HG03521 (cell line): ENCODE measurements at regions not wholly inside any gene's neighbourhood (a gene's known extent, or its start where the extent isn't known, plus 50 kb on each side); places are given as distances from the start of the nearest gene placed in this dataset.
"Not testable (repeated sequence)": the region's sequence is repeated elsewhere in the genome, so short reads cannot be mapped to it uniquely, and the experiment has no call there.

Experiments used
- ATAC-seq: cut with Tn5 transposase; IDR thresholded peaks from one replicate; pipeline ENCODE4 v1.9.1; 2021; ENCODE audit warnings: mild to moderate bottlenecking, moderate library complexity; ENCODE audit not compliant: unreplicated experiment

DNA sequence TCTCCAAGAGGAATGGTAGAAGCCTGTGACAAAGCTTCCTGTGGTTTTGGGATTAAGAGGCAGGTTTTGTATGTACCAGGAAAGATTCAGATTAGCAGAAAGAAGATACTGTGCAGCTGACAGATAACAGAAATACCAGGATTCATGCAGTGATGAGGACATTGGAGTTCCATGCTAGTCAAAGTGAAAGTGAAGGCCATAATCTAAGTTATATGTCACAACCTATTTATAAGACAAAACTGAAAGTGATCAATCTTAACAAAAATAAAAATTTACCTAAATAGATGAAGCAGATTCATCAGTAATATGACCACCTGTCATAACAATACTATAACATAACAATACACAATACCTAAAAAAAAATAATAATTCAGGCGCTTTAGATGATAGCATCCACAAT is 1305.2 kb upstream of the PCDH9 start:
- no peak for ATAC-seq

DNA sequence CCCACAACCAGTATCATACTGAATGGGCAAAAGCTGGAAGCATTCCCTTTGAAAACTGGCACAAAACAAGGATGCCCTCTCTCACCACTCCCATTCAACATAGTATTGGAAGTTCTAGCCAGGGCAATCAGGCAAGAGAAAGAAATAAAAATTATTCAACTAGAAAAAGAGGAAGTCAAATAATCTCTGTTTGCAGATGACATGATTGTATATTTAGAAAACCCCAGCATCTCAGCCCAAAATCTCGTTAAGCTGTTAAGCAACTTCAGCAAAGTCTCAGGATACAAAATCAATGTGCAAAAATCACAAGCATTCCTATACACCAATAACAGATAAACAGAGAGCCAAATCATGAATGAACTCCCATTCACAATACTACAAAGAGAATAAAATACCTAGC is 1297.0 kb upstream of the PCDH9 start:
- not testable (repeated sequence) for ATAC-seq

DNA sequence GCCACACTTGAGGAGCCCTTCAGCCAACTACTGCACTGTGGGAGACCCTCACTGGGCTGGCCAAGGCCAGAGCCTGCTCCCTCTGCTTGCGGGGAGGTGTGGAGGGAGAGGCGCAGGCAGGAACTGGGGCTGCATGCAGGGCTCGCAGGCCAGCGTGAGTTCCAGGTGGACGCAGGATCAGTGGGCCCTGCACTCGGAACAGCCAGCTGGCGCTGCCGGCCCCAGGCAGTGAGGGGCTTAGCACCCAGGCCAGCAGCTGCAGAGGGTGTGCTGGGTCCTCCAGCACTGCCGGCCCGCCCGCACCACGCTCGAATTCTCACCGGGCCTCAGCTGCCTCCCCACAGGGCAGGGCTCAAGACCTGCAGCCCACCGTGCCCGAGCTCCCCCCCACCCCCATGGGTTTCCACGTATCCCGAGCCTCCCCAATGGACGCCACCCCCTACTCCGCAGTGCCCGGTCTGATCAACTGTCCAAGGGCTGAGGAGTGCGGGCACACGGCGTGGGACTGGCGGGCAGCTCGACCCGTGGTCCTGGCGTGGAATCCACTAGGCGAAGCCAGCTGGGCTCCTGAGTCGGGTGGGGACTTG is 1293.8 kb upstream of the PCDH9 start:
- ATAC-seq, result no peak

DNA sequence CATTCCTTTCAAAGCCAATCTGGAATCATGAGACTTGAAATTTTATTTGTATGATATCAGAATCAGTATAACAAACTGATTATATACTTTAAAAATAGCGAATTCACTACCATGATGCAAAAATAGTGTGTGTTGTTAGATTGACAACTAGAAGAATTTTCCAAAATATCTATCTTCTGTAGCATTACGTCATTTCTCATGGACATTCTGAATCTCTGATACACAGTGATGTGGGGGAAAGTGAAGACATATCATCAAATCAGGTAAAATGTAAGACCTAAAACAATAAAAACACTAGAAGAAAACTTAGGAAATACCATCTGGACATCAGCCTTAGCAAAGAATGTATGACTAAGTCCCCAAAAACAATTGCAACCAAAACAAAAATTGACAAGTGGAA is 1292.0 kb upstream of the PCDH9 start:
- no peak for ATAC-seq

DNA sequence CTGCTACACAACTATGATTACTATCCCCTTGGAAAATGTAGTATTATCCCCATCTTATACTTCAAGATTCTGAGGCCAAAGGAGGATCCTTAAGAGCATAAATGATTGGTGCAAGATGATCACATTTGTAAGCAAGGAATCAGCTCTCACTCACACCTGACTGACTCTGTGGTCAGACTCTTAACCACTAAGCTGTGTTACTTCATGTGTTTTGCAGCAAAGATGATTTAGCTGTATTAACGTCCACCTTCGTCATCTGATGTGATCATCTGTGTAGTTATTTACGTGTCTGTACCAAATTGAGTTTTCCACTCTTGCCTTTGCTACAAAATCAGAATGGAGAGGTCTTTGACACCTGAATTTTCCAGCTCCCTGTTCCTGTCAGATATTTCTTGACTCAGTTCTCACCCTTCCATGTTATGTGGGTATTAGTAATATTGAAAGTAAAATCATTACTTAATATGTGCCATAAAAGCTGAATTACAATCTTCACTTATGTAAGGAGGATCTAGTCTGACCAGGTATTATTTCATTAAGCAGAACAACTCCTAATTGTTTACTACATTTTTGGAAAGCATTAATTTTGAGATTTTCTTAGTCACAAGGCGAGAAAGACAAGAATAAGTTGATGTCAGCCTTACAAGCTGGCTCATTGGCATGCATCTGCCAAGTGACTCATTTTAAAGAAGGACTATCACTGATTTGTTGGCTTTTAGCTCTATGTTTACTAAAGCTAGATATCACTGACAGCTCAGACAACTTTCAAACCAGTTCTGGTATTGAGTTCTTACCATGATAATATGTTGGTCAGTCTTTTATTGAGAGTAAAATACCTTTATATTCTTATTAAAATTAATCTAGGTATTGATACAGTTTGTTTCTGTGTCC is 1279.8 kb upstream of the PCDH9 start:
- no peak for ATAC-seq

DNA sequence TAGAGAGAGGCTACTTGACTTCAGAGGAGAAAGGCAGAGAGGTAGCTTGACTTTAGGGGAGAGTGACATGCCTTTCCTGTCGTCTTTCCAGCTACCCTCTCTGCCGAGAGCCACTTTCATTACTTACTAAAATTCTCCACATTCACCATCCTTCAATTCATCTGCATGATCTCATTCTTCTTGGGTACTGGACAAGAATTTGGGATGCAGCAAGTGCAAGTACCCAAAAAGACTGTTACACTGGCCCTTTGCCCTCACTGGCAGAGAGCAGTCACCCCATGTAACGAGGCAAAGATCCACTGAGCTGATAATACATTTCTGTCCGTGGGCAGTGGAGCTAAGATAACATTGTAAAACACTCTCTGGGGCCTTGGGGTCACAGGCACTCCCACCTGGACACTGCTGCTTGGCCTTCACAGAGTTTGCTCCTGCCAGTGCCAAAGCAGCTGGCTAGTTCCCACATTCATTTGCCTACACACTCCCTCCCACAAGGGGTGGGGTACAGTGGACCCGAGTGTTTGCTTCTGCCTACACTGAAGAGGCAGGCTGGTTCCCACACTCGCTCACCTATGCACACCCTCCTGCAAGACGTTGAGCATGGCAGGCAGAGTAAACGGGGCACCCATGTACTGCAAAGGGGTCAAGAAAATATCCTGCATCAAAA is 1276.9 kb upstream of the PCDH9 start:
- no peak for ATAC-seq

DNA sequence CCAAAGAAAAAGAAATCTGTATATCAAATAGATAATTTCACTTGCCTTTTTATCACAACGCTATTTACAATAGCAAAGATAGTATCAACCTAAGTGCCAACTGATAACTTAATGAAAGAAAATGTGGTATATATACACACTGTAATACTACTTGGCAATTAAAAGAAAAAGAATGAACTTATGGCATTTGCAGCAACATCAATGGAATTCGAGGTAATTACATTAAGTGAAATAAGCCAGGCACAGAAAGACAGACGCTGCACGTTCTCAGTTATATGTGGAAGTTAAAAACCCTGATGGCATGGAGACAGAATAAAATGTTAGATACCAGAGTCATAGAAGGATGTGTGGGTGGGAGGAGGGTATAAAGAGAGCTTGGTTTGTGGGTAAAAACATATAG is 1260.5 kb upstream of the PCDH9 start:
- no peak for ATAC-seq

DNA sequence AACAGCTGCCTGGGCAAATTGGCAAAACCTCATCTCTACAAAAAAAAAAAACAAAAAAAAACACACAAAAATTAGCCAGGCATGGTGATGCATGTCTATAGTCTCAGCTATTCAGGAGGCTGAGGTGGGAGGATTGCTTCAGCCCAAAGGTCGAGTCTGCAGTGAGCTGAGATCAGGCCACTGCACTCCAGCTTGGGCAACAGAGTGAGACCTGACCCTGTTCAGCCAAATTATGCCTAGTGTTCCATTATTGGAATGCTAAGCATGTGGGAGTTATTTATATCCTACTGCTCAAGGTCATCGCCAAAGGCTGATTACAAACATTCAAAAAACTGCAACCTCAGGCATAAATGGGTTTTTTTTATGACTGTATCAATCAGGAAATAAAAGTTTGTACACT is 1251.0 kb upstream of the PCDH9 start:
- ATAC-seq, result no peak

DNA sequence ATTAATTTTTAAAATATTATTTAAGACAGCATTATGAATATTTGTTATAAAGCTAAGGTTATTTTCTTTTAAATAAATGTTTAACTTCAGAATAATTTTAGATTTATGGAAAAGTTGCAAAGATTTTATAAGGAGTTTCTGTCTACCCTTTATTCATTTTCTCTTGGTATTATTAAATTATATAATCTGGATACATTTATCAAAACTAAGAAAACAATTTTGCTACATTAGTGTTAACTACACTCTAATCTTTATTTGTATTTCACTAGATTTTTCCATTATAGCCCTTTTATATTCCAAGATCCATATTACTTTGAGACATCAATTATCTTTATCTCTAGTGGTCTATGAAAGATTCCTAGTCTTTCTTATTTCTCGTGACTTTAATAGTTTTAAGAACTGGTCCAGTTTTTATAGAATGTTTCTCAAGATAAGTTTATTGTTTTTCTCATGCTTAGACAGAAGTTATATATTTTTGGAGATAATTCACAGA is 1243.7 kb upstream of the PCDH9 start:
- ATAC-seq, result no peak

DNA sequence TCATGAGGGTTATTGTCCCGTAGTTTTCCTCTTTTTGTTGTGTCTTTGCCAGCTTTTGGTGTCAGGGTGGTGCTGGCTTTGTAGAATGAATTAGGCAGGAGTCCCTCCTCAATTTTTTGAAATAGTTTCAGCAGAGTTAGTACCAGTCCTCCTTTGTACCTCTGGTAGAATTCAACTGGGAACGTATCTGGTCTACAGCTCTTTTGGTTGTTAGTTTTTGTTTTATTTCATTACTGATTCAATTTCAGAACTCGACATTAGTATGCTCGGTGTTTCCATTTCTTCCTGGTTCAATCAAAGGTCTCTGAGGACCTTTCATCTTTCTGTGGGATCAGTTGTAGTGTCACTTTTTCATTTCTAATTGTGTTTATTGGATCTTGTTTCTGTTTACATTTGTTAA is 1237.0 kb upstream of the PCDH9 start:
- ATAC-seq, result no peak

DNA sequence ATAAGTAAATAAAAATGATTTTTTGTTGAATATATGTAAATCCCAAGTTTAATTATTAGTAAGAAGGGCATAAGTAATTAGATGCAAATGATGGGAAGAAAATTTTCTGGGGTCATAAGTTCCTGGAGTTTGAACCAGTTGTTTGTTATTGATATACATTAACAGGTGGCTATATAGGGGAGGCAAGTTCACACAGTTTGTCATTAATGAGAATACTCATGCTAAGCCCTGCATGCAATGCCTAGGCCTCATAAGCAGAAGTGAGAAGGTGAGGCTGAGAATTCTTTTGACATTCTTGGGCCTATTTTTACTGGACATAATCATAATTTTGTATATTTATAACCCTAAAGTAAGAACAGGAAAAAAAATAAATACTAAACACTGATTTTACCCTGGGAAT is 1210.7 kb upstream of the PCDH9 start:
- no peak for ATAC-seq

DNA sequence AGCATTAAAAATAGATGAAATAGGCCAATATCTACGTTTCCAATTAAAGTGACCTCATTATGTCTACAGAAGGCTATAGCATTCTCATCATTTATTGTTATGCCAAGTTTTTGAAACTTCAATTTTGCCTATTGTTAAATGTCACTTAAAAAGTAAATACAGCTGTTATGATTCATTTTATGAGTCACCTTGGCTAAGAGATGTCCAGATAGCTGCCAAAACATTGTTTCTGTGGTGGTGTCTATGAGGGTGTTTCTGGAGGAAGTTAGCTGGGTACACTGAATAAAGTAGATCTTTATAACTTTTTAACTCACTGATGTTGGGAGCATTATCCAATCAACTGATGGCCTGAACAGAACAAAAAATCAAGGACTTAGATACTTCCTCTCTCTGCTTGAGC is 1209.7 kb upstream of the PCDH9 start:
- no peak for ATAC-seq

DNA sequence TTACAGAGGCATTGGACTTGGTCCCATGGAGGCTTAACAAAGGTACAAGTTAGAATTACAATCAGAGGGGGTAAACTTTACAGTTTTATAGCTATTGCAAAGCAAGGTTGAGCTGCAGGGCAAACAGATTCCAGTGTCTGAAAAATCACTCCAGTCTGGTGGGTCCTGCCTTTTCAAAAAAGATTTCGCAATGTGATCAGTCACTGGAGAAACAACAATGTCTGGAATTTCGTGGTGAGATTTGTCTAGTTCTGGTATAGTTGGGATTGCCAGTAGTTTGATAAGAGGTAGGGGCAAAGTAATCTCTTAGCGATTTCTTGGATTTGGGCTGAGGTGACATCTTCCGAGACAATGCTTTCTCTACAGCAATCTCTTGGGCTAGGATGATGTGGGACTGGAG is 1198.2 kb upstream of the PCDH9 start:
- no peak for ATAC-seq

DNA sequence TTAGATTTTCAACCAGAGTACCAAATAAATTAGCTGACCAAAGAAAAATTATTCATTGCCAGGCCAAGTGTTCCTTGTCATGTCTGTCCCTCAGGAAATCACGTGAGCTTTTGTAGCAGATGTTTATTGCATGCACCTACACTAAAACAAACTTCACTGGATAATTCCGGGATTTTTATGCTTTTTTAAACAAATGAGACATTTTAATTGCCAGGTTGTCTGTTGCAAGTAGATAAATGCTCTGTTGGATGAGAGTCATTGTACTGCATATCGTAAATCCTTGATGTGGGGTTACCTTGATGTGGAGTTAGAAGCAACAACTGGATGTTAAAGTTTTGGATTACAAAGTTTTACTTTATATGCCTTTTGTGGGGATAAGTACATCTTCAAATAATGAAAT is 1187.7 kb upstream of the PCDH9 start:
- no peak for ATAC-seq

DNA sequence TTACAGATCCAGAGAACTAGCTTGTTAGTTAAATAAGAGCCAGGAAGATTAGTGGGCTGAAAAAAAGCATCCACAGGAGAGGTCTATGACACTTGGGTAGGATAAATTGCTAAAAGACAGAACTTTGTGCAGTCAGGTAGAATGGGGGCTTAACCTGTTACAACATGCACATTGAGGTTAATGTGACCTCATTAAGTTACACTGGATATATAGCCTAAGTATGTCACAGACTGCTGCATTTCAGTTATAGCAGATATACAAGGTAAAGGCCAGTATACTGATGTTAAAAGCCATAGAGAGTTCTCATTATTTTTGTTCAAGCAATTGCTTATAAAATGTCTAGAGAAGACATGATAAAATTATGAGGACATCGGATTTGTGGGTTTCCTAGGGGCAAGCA is 1179.9 kb upstream of the PCDH9 start:
- ATAC-seq, result no peak

DNA sequence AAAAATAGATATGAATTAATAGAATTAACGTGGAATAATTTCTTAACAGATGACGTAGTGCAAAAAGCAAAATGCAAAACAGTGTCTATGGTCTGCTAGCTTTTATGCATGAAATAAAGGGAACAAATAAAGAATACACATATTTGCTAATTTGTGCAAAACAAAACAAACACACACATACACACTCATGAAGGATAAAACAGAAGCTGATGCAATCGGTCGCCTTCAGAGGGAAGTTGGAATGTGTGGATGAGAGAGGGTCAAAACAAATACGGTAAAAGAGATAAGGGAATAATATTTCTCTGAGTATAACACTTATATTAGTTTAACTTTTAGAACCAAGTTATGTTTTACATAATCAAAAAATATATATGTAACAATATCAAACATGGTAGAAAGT is 1160.9 kb upstream of the PCDH9 start:
- no peak for ATAC-seq

DNA sequence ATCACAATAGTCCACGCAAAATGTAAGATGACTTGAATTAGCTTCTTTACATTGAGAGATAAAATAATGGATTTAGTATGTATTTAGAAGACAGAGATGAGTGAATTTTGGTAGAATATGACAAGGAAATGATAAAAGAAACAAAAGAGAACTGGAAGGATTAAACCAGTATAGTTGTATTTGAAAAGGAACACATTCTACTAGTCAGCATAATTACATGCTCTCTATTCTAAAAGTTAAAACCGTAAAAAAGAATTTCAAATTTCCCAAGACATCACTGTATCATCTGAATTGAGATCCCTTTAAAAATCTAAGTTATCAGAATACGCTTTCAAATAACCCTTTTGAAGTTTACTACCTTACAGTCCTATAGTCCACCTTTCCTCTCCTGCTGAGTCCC is 1156.7 kb upstream of the PCDH9 start:
- ATAC-seq, result no peak

DNA sequence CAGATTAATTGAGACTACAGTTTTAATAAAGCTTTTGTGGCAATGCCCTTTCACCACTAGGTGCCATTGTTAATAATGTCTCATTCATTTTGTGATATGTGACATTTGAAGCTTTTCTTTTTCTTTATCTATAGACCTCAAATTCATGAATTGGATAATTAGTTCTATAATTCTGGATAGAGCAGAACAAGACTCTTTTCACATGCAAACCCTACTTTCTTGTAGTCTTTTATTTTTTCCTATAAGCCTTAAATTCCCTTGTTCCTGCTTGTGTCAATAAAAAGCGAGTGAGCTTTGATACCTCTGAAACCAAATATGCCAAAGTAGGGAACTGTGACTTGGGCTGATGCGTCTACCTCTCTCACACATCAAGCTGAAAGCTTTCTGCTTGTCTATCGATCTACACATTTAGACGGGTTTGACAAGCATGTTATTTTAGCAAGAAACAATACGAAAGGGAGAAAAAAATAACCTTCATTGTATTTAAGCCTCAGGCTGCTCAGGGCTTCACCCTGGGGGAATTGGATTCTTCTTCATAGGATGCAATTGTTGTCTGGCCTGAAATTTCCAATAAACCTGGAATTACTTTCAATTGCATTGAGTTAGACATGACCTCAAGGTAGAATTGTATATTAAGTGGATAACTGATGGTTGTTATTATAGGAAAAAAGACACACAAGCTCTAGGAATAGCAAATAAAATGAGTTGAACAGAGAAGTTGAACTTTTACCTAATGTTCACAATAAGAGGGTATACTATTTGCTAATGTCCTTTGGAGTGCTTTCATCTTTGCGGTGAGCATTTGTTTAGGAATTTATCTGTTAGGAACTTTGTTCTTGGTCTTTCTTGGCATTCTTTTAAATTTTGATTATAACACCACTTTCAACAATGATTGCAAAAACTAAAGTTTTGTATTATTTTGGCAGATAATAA is 1150.2 kb upstream of the PCDH9 start:
- no peak for ATAC-seq

DNA sequence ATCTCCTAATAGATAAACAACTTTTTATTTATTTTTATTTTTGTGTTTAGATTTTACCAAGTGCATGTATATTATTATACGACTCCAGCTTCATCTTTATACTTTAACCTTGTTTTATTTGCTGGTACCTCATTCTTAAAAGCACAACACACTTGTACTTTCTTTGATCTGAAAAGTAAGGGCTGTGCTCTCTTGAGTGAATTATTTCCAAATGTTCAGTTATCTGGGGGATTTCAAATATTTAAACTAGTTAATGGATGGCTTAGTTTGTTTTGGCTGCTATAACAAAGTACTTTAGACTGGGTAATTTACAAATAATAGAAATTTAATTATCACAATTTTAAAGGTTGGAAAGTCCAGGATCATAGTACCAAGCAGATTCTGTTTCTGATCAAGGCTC is 1148.2 kb upstream of the PCDH9 start:
- ATAC-seq, result no peak

DNA sequence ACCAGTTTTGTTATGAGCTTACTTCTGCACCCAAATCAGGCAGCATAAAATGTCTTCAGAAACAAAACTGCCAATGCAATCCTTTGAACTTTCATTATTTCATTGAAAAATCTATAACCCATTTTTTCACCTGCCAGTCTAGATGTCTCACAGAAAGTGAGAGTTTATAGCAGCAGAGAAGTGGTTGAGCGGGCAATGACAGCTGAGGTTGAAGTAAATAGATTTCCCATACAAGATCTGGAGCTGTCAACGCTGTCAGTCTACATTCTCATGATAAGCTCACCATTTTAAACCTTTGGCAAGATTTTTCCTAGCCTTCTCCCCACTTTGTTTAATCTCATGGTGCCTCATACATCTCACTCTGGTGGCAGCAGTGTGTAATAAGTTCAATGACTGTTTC is 1144.9 kb upstream of the PCDH9 start:
- ATAC-seq, result no peak

DNA sequence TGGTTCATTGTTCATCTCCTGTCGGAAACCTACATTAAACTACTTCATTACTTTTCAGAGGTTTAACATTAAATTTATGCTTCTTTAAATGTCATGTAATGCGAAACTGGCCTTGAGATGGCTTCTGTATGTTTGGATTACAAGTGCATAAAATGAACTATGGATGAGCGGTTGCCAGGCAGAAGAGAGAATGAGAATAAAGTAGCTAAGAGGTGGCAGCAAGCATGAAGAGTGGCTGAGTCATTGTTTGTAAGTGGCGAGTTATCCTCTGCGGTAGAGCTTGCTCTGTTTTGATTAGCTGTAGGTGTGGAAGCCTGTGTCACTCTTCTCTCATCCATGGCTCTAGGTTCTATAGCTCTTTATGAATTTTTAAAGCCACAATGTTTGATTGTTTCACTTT is 1139.6 kb upstream of the PCDH9 start:
- no peak for ATAC-seq
